ENCODE measurements at regions not wholly inside any gene's neighbourhood (a gene's known extent, or its start where the extent isn't known, plus 50 kb on each side); places are given as distances from the start of the nearest gene placed in this dataset.
"Not testable (repeated sequence)": the region's sequence is repeated elsewhere in the genome, so short reads cannot be mapped to it uniquely, and the experiment has no call there.

DNA sequence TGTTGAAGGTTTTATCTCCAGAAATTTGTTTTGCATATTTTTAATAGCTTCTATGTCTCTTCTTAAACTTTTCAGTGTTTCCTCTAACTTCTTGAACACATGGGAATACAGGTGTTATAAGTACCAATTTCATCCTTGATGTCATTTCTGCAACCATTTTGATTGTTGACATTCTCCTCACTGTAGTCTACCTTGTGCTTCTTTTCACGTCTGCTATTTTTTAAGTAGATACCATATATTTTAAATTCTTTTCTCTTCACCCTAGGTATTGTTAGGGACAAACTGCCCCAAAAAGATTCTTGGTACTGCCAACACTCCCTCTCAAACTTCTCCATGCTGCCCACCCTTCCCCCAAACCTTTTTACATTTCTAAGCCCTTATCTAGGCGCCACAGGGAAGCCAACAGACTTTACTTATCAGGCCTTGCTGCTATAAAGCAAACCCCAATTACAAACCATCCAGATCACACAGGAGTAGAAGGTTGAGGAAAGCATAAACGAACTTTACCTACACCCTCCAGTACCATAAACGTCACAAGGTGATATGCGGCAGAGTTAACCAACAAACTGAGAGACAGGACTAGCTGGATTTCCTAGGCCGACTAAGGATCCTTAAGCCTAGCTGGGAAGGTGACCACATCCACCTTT, 1165.3 kb downstream of the TAF11L14 start:
- Mint-ChIP-seq H3K36me3 (ENCODE audit: low read depth) (no peaks in the 10 kb centered on the region), H3K27me3 (ENCODE audit: insufficient read depth) (no peaks in the 10 kb centered on the region), H3K4me1 (ENCODE audit: low read depth) (no peaks in the 10 kb centered on the region), H3K27ac (no peak overlapping the region), H3K4me3 (no peak overlapping the region), H3K9me3 (peaks cover 32% of the 10 kb centered on the region)
- TF ChIP-seq, protein P1, sequence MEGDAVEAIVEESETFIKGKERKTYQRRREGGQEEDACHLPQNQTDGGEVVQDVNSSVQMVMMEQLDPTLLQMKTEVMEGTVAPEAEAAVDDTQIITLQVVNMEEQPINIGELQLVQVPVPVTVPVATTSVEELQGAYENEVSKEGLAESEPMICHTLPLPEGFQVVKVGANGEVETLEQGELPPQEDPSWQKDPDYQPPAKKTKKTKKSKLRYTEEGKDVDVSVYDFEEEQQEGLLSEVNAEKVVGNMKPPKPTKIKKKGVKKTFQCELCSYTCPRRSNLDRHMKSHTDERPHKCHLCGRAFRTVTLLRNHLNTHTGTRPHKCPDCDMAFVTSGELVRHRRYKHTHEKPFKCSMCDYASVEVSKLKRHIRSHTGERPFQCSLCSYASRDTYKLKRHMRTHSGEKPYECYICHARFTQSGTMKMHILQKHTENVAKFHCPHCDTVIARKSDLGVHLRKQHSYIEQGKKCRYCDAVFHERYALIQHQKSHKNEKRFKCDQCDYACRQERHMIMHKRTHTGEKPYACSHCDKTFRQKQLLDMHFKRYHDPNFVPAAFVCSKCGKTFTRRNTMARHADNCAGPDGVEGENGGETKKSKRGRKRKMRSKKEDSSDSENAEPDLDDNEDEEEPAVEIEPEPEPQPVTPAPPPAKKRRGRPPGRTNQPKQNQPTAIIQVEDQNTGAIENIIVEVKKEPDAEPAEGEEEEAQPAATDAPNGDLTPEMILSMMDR (IDR thresholded peaks at IDR 0.05), result no peak
- DNase-seq, result no peak

DNA sequence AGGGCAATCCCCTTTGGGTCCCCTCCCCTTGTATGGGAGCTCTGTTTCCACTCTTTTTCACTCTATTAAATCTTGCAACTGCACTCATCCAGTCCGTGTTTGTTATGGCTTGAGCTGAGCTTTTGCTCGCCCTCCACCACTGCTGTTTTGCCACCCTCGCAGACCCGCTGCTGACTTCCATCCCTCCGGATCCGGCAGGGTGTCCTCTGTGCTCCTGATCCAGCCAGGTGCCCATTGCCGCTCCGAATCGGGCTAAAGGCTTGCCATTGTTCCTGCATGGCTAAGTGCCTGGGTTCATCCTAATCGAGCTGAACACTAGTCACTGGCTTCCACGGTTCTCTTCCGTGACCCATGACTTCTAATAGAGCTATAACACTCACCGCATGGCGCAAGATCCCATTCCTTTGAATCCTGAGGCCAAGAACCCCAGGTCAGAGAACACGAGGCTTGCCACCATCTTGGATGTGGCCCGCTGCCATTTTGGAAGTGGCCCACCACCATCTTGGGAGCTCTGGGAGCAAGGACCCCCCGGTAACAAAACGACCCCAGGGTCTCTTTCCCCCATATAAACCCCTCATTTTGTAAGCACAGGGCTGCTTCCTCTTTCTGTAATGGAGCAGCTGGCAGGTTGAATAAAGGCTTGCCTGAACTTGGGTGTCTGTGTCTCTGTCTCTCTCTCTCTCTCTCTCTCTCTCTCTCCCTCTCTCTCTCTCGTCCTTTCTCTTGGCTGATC, 1166.2 kb downstream of the TAF11L14 start:
- no peak overlapping the region for H3K4me3 Mint-ChIP-seq
- no peak for DNase-seq
- no peaks in the 10 kb centered on the region for H3K4me1 Mint-ChIP-seq (ENCODE audit: low read depth)
- TF ChIP-seq, protein P1 (IDR thresholded peaks at IDR 0.05), result no peak
- H3K27me3 Mint-ChIP-seq (ENCODE audit: insufficient read depth), result no peaks in the 10 kb centered on the region
- peaks cover 31% of the 10 kb centered on the region for H3K9me3 Mint-ChIP-seq
- no peak overlapping the region for H3K27ac Mint-ChIP-seq
- no peaks in the 10 kb centered on the region for H3K36me3 Mint-ChIP-seq (ENCODE audit: low read depth)

DNA sequence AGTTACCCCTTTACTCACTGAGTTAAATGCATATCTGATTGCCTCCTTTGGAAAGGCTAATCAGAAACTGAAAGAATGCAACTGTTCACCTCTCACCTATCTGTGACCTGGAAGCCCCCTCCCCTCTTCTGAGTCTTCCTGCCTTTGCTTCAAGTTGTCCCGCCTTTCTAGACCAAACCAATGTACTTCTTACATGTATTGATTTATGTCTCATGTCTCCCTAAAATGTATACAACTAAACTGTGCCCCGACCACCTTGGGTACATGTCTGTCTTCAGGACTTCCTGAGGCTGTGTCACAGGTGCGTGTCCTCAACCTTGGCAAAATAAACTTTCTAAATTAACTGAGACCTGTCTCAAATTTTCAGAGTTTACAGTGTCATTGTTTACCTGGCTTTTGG, 1167.2 kb downstream of the TAF11L14 start:
- DNase-seq; H3K4me3 Mint-ChIP-seq; H3K4me1 Mint-ChIP-seq (ENCODE audit: low read depth); H3K36me3 Mint-ChIP-seq (ENCODE audit: low read depth); H3K27ac Mint-ChIP-seq; H3K27me3 Mint-ChIP-seq (ENCODE audit: insufficient read depth): not testable (repeated sequence)
- peaks cover 31% of the 10 kb centered on the region for H3K9me3 Mint-ChIP-seq

DNA sequence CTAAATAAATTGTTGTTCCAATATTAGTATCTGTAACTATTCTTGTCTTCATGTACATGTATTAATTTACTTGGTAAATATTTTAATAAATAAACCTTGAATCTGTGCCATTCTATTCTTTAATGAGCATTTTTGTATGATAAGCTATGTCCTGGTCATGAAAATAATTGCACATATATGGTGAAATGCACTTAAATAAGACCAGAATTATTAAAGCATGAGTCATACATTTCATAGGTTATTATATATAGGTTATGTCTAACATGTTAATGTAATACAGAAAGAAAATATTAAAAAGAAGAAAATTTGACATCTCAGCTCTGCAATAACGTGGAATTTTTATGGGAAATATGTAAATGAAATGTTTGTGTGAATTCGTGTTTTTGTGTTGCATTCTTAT, 1168.1 kb downstream of the TAF11L14 start:
- H3K4me1 Mint-ChIP-seq (ENCODE audit: low read depth), result no peaks in the 10 kb centered on the region
- no peaks in the 10 kb centered on the region for H3K36me3 Mint-ChIP-seq (ENCODE audit: low read depth)
- TF ChIP-seq, protein P1 (IDR thresholded peaks at IDR 0.05), result no peak
- no peak overlapping the region for H3K4me3 Mint-ChIP-seq
- peaks cover 35% of the 10 kb centered on the region for H3K9me3 Mint-ChIP-seq
- H3K27ac Mint-ChIP-seq, result no peak overlapping the region
- H3K27me3 Mint-ChIP-seq (ENCODE audit: insufficient read depth), result no peaks in the 10 kb centered on the region
- DNase-seq, result no peak

DNA sequence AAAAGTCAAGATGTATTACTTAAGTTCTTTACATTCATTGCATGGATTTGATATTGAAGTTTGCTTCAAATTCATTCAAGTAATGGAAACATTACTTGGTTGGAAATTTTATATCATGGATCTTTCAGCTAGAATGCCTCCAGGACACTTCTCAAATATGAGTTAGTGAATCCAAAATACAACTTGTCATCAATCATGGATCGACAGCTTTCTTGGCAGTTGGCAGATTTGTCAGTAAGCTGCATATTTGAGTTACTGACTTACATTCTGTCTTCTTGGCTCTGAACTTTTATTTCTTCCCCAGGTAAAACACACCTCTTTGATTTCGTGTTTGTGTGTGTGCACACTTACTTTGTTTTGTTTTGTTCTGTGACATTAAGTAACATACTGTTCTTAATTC, 1171.1 kb downstream of the TAF11L14 start:
- TF ChIP-seq, protein P1 (IDR thresholded peaks at IDR 0.05), result no peak
- no peaks in the 10 kb centered on the region for H3K36me3 Mint-ChIP-seq (ENCODE audit: low read depth)
- peaks cover 23% of the 10 kb centered on the region for H3K9me3 Mint-ChIP-seq
- H3K4me3 Mint-ChIP-seq, result no peak overlapping the region
- H3K4me1 Mint-ChIP-seq (ENCODE audit: low read depth), result no peaks in the 10 kb centered on the region
- no peak overlapping the region for H3K27ac Mint-ChIP-seq
- DNase-seq, result no peak
- H3K27me3 Mint-ChIP-seq (ENCODE audit: insufficient read depth), result no peaks in the 10 kb centered on the region
